ENCODE measurements at regions not wholly inside any gene's neighbourhood (a gene's known extent, or its start where the extent isn't known, plus 50 kb on each side); places are given as distances from the start of the nearest gene placed in this dataset.

DNA sequence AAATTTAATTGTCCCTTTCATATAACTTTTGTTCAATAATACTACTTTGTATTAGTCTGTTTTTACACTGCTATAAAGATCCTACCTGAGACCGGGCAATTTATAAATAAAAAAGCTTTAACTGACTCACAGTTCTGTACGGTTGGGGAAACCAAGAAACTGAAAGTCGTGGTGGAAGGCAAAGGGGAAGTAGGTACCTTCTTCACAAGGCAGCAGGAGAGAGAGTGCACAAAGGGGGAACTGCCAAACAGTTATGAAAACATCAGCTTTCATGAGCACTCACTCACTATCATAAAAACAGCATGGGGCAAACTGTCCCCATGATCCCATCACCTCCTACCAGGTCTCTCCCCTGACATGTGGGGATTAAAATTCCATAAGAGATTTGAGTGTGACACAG lies 1069.0 kb downstream of the FSCB start:
- H3K36me3 ChIP-seq (ENCODE audit: control insufficient read depth, insufficient read depth, low read length): no peaks in the 10 kb centered on the region
- ChIA-PET POLR2A (no interaction called here), CTCF (no interaction called here)
- DNase-seq (ENCODE audit: low read depth, low spot score): no peak
- H3K27me3 ChIP-seq (ENCODE audit: control insufficient read depth, insufficient read depth, low read length): no peaks in the 10 kb centered on the region
- no peak overlapping the region for H3K4me3 ChIP-seq (ENCODE audit: low read depth in 2 of 2, low read length in 2 of 2)
- H3K4me1 ChIP-seq (ENCODE audit: control insufficient read depth, insufficient read depth, low read length): no peaks in the 10 kb centered on the region
- TF ChIP-seq, protein P1, sequence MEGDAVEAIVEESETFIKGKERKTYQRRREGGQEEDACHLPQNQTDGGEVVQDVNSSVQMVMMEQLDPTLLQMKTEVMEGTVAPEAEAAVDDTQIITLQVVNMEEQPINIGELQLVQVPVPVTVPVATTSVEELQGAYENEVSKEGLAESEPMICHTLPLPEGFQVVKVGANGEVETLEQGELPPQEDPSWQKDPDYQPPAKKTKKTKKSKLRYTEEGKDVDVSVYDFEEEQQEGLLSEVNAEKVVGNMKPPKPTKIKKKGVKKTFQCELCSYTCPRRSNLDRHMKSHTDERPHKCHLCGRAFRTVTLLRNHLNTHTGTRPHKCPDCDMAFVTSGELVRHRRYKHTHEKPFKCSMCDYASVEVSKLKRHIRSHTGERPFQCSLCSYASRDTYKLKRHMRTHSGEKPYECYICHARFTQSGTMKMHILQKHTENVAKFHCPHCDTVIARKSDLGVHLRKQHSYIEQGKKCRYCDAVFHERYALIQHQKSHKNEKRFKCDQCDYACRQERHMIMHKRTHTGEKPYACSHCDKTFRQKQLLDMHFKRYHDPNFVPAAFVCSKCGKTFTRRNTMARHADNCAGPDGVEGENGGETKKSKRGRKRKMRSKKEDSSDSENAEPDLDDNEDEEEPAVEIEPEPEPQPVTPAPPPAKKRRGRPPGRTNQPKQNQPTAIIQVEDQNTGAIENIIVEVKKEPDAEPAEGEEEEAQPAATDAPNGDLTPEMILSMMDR (IDR thresholded peaks at IDR 0.05): no peak
- no TSS peak for BruUV-seq (replicated peaks)
- no peak for ATAC-seq
- no peaks in the 10 kb centered on the region for H3K9me3 ChIP-seq (ENCODE audit: control insufficient read depth, insufficient read depth, low read depth, low read length)
- intact Hi-C loops (cut with micrococcal nuclease; ENCODE audit: unreplicated experiment) (no loop called here), in situ Hi-C loops (cut with HindIII; ENCODE audit: low pct_unique_long_range_greater_than_20kb, low sequenced_read_pairs) (no loop called here)
- no peak overlapping the region for H3K27ac ChIP-seq (ENCODE audit: low read length)

DNA sequence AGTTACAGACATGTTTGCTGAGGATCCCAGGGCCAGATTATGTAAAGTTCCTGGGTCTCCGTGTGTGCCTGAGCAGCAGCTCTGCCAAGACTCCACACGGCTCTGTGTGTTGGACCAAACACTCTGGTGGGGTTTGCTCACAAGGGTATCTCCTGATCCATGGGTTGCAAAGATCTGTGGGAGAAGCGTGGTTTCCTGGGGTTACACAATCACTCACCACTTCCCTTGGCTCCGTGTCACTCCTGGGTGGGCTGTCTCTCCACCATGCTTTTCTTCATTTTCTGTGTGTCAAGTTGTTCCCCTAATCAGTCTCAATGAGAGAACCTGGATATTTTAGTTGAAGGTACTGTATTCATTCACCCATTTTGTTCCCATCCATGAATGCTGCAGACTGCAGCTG lies 1088.8 kb downstream of the FSCB start:
- no peak for DNase-seq (ENCODE audit: low read depth, low spot score)
- Histone ChIP-seq H3K9me3 (ENCODE audit: control insufficient read depth, insufficient read depth, low read depth, low read length) (no peaks in the 10 kb centered on the region), H3K4me1 (ENCODE audit: control insufficient read depth, insufficient read depth, low read length) (no peaks in the 10 kb centered on the region), H3K36me3 (ENCODE audit: control insufficient read depth, insufficient read depth, low read length) (no peaks in the 10 kb centered on the region), H3K4me3 (ENCODE audit: low read depth in 2 of 2, low read length in 2 of 2) (no peak overlapping the region), H3K27me3 (ENCODE audit: control insufficient read depth, insufficient read depth, low read length) (no peaks in the 10 kb centered on the region), H3K27ac (ENCODE audit: low read length) (no peak overlapping the region)
- CTCF ChIA-PET: no interaction called here
- no TSS peak for BruUV-seq (replicated peaks)
- in situ Hi-C loops (cut with HindIII; ENCODE audit: low pct_unique_long_range_greater_than_20kb, low sequenced_read_pairs) (no loop called here), intact Hi-C loops (cut with micrococcal nuclease; ENCODE audit: unreplicated experiment) (no loop called here)
- no peak for ATAC-seq
- TF ChIP-seq, protein P1 (IDR thresholded peaks at IDR 0.05): no peak
- TF ChIP-seq SIN3A (IDR thresholded peaks at IDR 0.05; ENCODE audit: borderline replicate concordance, insufficient read depth, low read depth, low read length): no peak
- no peak for TF ChIP-seq TCF7L2 (IDR thresholded peaks at IDR 0.05; ENCODE audit: low read depth, low read length)
- TF ChIP-seq, protein P2, sequence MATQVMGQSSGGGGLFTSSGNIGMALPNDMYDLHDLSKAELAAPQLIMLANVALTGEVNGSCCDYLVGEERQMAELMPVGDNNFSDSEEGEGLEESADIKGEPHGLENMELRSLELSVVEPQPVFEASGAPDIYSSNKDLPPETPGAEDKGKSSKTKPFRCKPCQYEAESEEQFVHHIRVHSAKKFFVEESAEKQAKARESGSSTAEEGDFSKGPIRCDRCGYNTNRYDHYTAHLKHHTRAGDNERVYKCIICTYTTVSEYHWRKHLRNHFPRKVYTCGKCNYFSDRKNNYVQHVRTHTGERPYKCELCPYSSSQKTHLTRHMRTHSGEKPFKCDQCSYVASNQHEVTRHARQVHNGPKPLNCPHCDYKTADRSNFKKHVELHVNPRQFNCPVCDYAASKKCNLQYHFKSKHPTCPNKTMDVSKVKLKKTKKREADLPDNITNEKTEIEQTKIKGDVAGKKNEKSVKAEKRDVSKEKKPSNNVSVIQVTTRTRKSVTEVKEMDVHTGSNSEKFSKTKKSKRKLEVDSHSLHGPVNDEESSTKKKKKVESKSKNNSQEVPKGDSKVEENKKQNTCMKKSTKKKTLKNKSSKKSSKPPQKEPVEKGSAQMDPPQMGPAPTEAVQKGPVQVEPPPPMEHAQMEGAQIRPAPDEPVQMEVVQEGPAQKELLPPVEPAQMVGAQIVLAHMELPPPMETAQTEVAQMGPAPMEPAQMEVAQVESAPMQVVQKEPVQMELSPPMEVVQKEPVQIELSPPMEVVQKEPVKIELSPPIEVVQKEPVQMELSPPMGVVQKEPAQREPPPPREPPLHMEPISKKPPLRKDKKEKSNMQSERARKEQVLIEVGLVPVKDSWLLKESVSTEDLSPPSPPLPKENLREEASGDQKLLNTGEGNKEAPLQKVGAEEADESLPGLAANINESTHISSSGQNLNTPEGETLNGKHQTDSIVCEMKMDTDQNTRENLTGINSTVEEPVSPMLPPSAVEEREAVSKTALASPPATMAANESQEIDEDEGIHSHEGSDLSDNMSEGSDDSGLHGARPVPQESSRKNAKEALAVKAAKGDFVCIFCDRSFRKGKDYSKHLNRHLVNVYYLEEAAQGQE (IDR thresholded peaks at IDR 0.05; ENCODE audit: insufficient read depth in 1 of 2, low read depth in 2 of 2, low read length in 1 of 2): no peak
- TF ChIP-seq POLR2AphosphoS5 (IDR thresholded peaks at IDR 0.05; ENCODE audit: low read depth, low read length): no peak
- POLR2A ChIA-PET: no interaction called here

DNA sequence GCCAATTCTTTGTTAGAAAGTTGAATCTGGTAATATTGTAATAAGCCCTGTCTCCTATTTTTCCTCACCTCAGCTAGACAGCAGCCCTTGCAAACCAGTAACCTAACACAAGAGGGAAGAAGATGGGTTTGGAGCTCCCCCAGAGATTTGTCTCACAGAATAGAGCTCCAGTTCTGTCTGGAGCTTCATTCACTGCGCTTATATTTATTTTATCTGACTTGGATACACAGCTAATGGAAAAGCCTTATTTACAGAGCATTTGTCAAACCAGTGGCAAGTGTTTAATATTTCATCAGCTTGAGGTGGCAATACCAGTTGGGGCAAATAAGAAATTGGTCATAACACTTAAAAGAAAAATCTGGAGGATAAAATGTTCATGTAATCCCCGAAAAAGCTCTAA lies 1094.0 kb downstream of the FSCB start:
- H3K4me3 ChIP-seq (ENCODE audit: low read depth in 2 of 2, low read length in 2 of 2): no peak overlapping the region
- CTCF ChIA-PET: no interaction called here
- no peaks in the 10 kb centered on the region for H3K36me3 ChIP-seq (ENCODE audit: control insufficient read depth, insufficient read depth, low read length)
- TF ChIP-seq, protein P1 (IDR thresholded peaks at IDR 0.05): no peak
- TF ChIP-seq TCF7L2 (IDR thresholded peaks at IDR 0.05; ENCODE audit: low read depth, low read length) (no peak), POLR2AphosphoS5 (IDR thresholded peaks at IDR 0.05; ENCODE audit: low read depth, low read length) (no peak), SIN3A (IDR thresholded peaks at IDR 0.05; ENCODE audit: borderline replicate concordance, insufficient read depth, low read depth, low read length) (no peak)
- TF ChIP-seq, protein P2 (IDR thresholded peaks at IDR 0.05; ENCODE audit: insufficient read depth in 1 of 2, low read depth in 2 of 2, low read length in 1 of 2): no peak
- no peaks in the 10 kb centered on the region for H3K4me1 ChIP-seq (ENCODE audit: control insufficient read depth, insufficient read depth, low read length)
- no TSS peak for BruUV-seq (replicated peaks)
- ATAC-seq (no peak), DNase-seq (ENCODE audit: low read depth, low spot score) (no peak)
- H3K27me3 ChIP-seq (ENCODE audit: control insufficient read depth, insufficient read depth, low read length): no peaks in the 10 kb centered on the region
- intact Hi-C loops (cut with micrococcal nuclease; ENCODE audit: unreplicated experiment) (no loop called here), in situ Hi-C loops (cut with HindIII; ENCODE audit: low pct_unique_long_range_greater_than_20kb, low sequenced_read_pairs) (no loop called here)
- H3K27ac ChIP-seq (ENCODE audit: low read length): no peak overlapping the region
- H3K9me3 ChIP-seq (ENCODE audit: control insufficient read depth, insufficient read depth, low read depth, low read length): no peaks in the 10 kb centered on the region
- POLR2A ChIA-PET: no interaction called here

All from Panc1 (cell line).